KBM-7 (cell line): ENCODE measurements at regions not wholly inside any gene's neighbourhood (a gene's known extent, or its start where the extent isn't known, plus 50 kb on each side); places are given as distances from the start of the nearest gene placed in this dataset.
A peak's percentile ranks its signal among the peaks of the same experiment; 100 is the strongest.
"Not testable (repeated sequence)": the region's sequence is repeated elsewhere in the genome, so short reads cannot be mapped to it uniquely, and the experiment has no call there.

Source experiments
- DNase-seq: peaks from one replicate; pipeline ENCODE4 v3.0.0-alpha.2; 2015
- in situ Hi-C: fragments of 300-500 bp; cut with MboI; formaldehyde crosslinking; loops from 2 replicates; pipeline ENCODE4 v1.14.3; 2020; ENCODE audit warnings: low sequenced_read_pairs, low pct_unique_long_range_greater_than_20kb, mixed read lengths

- no peak for DNase-seq
- in situ Hi-C loops: no loop called here
These were observed 50.4 kb downstream of the KATNIP start for GRCh38 chr16:27600381-27600780.

GRCh38 chr16:27602103-27602502 is 52.2 kb downstream of the KATNIP start:
- no peak for DNase-seq
- in situ Hi-C loops: no loop called here

GRCh38 chr16:27605500-27606106 is 55.7 kb downstream of the KATNIP start:
- in situ Hi-C loops: not testable (repeated sequence)
- DNase-seq: peak; percentile 65

GRCh38 chr16:27611340-27611739 is 61.4 kb downstream of the KATNIP start:
- in situ Hi-C loops: no loop called here

GRCh38 chr16:27613238-27613791 is 63.4 kb downstream of the KATNIP start:
- DNase-seq: no peak
- in situ Hi-C loops: no loop called here

More at GRCh38 chr16:27611340-27611739, 61.4 kb downstream of the KATNIP start:
- no peak for DNase-seq

GRCh38 chr16:27617665-27618064 is 67.7 kb downstream of the KATNIP start:
- DNase-seq: no peak
- in situ Hi-C loops: no loop called here

GRCh38 chr16:27618165-27618564 is 68.2 kb downstream of the KATNIP start:
- in situ Hi-C loops: no loop called here

GRCh38 chr16:27618606-27619327 is 68.8 kb downstream of the KATNIP start:
- in situ Hi-C loops: no loop called here
- DNase-seq: no peak

More at GRCh38 chr16:27618165-27618564, 68.2 kb downstream of the KATNIP start:
- DNase-seq: no peak

- DNase-seq: no peak
- in situ Hi-C loops: no loop called here
These were observed 70.6 kb downstream of the KATNIP start for GRCh38 chr16:27620541-27620940.

GRCh38 chr16:27624154-27625049 is 74.5 kb downstream of the KATNIP start:
- no peak for DNase-seq
- in situ Hi-C loops: no loop called here

GRCh38 chr16:27625050-27625697 is 75.2 kb downstream of the KATNIP start:
- in situ Hi-C loops: no loop called here

GRCh38 chr16:27627136-27627535 is 77.2 kb downstream of the KATNIP start:
- no peak for DNase-seq
- in situ Hi-C loops: no loop called here

More at GRCh38 chr16:27625050-27625697, 75.2 kb downstream of the KATNIP start:
- DNase-seq: no peak

- no peak for DNase-seq
- in situ Hi-C loops: no loop called here
These were observed 78.4 kb downstream of the KATNIP start for GRCh38 chr16:27628241-27628942.

- in situ Hi-C loops, DNase-seq: not testable (repeated sequence)
These were observed 79.1 kb downstream of the KATNIP start for GRCh38 chr16:27628943-27629462.

- in situ Hi-C loops: no loop called here
- no peak for DNase-seq
These were observed 82.3 kb downstream of the KATNIP start for GRCh38 chr16:27632216-27632615.

GRCh38 chr16:27633221-27633620 is 83.3 kb downstream of the KATNIP start:
- DNase-seq: no peak
- in situ Hi-C loops: no loop called here

GRCh38 chr16:27633721-27634120 is 83.8 kb downstream of the KATNIP start:
- no peak for DNase-seq
- in situ Hi-C loops: no loop called here

GRCh38 chr16:27634779-27635178 is 84.8 kb downstream of the KATNIP start:
- in situ Hi-C loops: no loop called here
- DNase-seq: no peak
